Mammary epithelial cell (primary cell): ENCODE measurements at regions not wholly inside any gene's neighbourhood (a gene's known extent, or its start where the extent isn't known, plus 50 kb on each side); places are given as distances from the start of the nearest gene placed in this dataset.

Experiments
- CTCF ChIP-seq, 2 donors: IDR thresholded peaks in 1 of 2; conservative IDR thresholded peaks in 1 of 2; 2 replicates each; pipeline ENCODE4 v1.5.1; 2011 to 2012; ENCODE audit warnings: inconsistent platforms in 2 of 2, low read length in 2 of 2, mild to moderate bottlenecking in 2 of 2, control low read depth in 1 of 2, low read depth in 1 of 2; ENCODE audit not compliant: insufficient read depth in 1 of 2; ENCODE audit errors: extremely low read depth in 1 of 2
- EZH2 ChIP-seq: IDR thresholded peaks from 2 replicates; pipeline ENCODE4 v1.6.1; 2012; ENCODE audit warnings: low read length, inconsistent platforms, borderline replicate concordance

GRCh38 chr6:17032988-17033634 lies 68.7 kb upstream of the STMND1 start:
- no peak for TF ChIP-seq CTCF (conservative IDR thresholded peaks at IDR 0.05 in 1 of 2, IDR thresholded peaks at IDR 0.05 in 1 of 2; ENCODE audit: extremely low read depth in 1 of 2, insufficient read depth in 1 of 2, low read depth in 1 of 2, low read length in 2 of 2)
- TF ChIP-seq EZH2: no peak
